Subcutaneous abdominal adipose tissue (tissue), 5 donors: ENCODE measurements at regions not wholly inside any gene's neighbourhood (a gene's known extent, or its start where the extent isn't known, plus 50 kb on each side); places are given as distances from the start of the nearest gene placed in this dataset.

Source experiments
- H3K27ac ChIP-seq: one replicate; pipeline ENCODE4 v1.7.0; 2013; ENCODE audit warnings: low read depth, mild to moderate bottlenecking, inconsistent platforms, low read length, moderate library complexity
- H3K27me3 ChIP-seq, 5 donors: one replicate each; pipeline ENCODE4 v1.7.0; 2013; ENCODE audit warnings: low read length in 5 of 5, inconsistent platforms in 1 of 5; ENCODE audit not compliant: control insufficient read depth in 5 of 5, insufficient read depth in 4 of 5
- H3K36me3 ChIP-seq, 5 donors: one replicate each; pipeline ENCODE4 v1.7.0; 2013; ENCODE audit warnings: low read length in 5 of 5; ENCODE audit not compliant: control insufficient read depth in 5 of 5, insufficient read depth in 5 of 5
- H3K4me1 ChIP-seq, 5 donors: one replicate each; pipeline ENCODE4 v1.7.0; 2013; ENCODE audit warnings: low read length in 5 of 5, mild to moderate bottlenecking in 3 of 5, moderate library complexity in 1 of 5; ENCODE audit not compliant: control insufficient read depth in 5 of 5, insufficient read depth in 5 of 5
- H3K4me3 ChIP-seq, 5 donors: one replicate each; pipeline ENCODE4 v1.7.0; 2013; ENCODE audit warnings: low read length in 5 of 5, low read depth in 1 of 5
- H3K9ac ChIP-seq, 5 donors: one replicate each; pipeline ENCODE4 v1.7.0; 2013; ENCODE audit warnings: low read length in 5 of 5, mild to moderate bottlenecking in 4 of 5, moderate library complexity in 3 of 5
- H3K9me3 ChIP-seq, 5 donors: one replicate each; pipeline ENCODE4 v1.7.0; 2013; ENCODE audit warnings: low read length in 5 of 5; ENCODE audit not compliant: control insufficient read depth in 5 of 5
- donor health status: healthy.
- donor health status: healthy.
- donor health status: healthy.
- donor health status: healthy.
- donor health status: healthy.

GRCh38 chr1:214939180-214939579 is 143.4 kb upstream of the KCNK2 start:
- no peaks in the 10 kb centered on the region for H3K27me3 ChIP-seq
- H3K4me1 ChIP-seq, result no peaks in the 10 kb centered on the region
- no peak overlapping the region for H3K9ac ChIP-seq
- H3K9me3 ChIP-seq, result no peaks in the 10 kb centered on the region
- H3K36me3 ChIP-seq, result no peaks in the 10 kb centered on the region
- no peak overlapping the region for H3K27ac ChIP-seq
- no peak overlapping the region for H3K4me3 ChIP-seq

GRCh38 chr1:214941061-214941460 is 141.5 kb upstream of the KCNK2 start:
- peaks cover 0 to 4% (median 0%) of the 10 kb centered on the region in 5 donors for H3K4me1 ChIP-seq
- H3K27me3 ChIP-seq, result no peaks in the 10 kb centered on the region
- H3K27ac ChIP-seq, result no peak overlapping the region
- no peaks in the 10 kb centered on the region for H3K36me3 ChIP-seq
- H3K9me3 ChIP-seq, result no peaks in the 10 kb centered on the region
- no peak overlapping the region for H3K9ac ChIP-seq
- no peak overlapping the region for H3K4me3 ChIP-seq

- H3K9me3 ChIP-seq, result peaks cover 0 to 3% (median 0%) of the 10 kb centered on the region in 5 donors
- no peak overlapping the region for H3K27ac ChIP-seq
- H3K27me3 ChIP-seq, result no peaks in the 10 kb centered on the region
- H3K36me3 ChIP-seq, result no peaks in the 10 kb centered on the region
- H3K4me3 ChIP-seq, result no peak overlapping the region
- no peak overlapping the region for H3K9ac ChIP-seq
- H3K4me1 ChIP-seq, result peaks cover 0 to 4% (median 0%) of the 10 kb centered on the region in 5 donors
Observed at GRCh38 chr1:214943054-214943453, 139.5 kb upstream of the KCNK2 start.

- no peaks in the 10 kb centered on the region for H3K36me3 ChIP-seq
- peaks cover 0 to 3% (median 0%) of the 10 kb centered on the region in 5 donors for H3K9me3 ChIP-seq
- no peak overlapping the region for H3K4me3 ChIP-seq
- H3K27ac ChIP-seq, result no peak overlapping the region
- H3K27me3 ChIP-seq, result no peaks in the 10 kb centered on the region
- peaks cover 0 to 4% (median 0%) of the 10 kb centered on the region in 5 donors for H3K4me1 ChIP-seq
- no peak overlapping the region for H3K9ac ChIP-seq
Observed at GRCh38 chr1:214946615-214947014, 135.9 kb upstream of the KCNK2 start.

- no peaks in the 10 kb centered on the region for H3K36me3 ChIP-seq
- H3K4me1 ChIP-seq, result peaks cover 0 to 8% (median 6%) of the 10 kb centered on the region in 5 donors
- no peaks in the 10 kb centered on the region for H3K27me3 ChIP-seq
- no peak overlapping the region for H3K27ac ChIP-seq
- H3K9me3 ChIP-seq, result peaks cover 0 to 9% (median 1%) of the 10 kb centered on the region in 5 donors
- no peak overlapping the region for H3K4me3 ChIP-seq
- H3K9ac ChIP-seq, result no peak overlapping the region
Observed at GRCh38 chr1:214952648-214953047, 129.9 kb upstream of the KCNK2 start.

- Histone ChIP-seq H3K4me3 (no peak overlapping the region), H3K27ac (no peak overlapping the region), H3K27me3 (no peaks in the 10 kb centered on the region), H3K9ac (no peak overlapping the region), H3K36me3 (no peaks in the 10 kb centered on the region), H3K9me3 (peaks cover 0 to 9% (median 0%) of the 10 kb centered on the region in 5 donors), H3K4me1 (peaks cover 0 to 12% (median 9%) of the 10 kb centered on the region in 5 donors)
Observed at GRCh38 chr1:214953901-214954616, 128.5 kb upstream of the KCNK2 start.

GRCh38 chr1:214954617-214954949 is 128.0 kb upstream of the KCNK2 start:
- no peaks in the 10 kb centered on the region for H3K36me3 ChIP-seq
- H3K9ac ChIP-seq, result no peak overlapping the region
- no peak overlapping the region for H3K27ac ChIP-seq
- H3K4me3 ChIP-seq, result no peak overlapping the region
- H3K27me3 ChIP-seq, result no peaks in the 10 kb centered on the region
- H3K9me3 ChIP-seq, result peaks cover 0 to 9% (median 0%) of the 10 kb centered on the region in 5 donors
- H3K4me1 ChIP-seq, result peaks cover 0 to 12% (median 9%) of the 10 kb centered on the region in 5 donors

GRCh38 chr1:214957330-214958137 is 125.0 kb upstream of the KCNK2 start:
- no peaks in the 10 kb centered on the region for H3K27me3 ChIP-seq
- H3K9me3 ChIP-seq, result peaks cover 0 to 9% (median 3%) of the 10 kb centered on the region in 5 donors
- peaks cover 0 to 12% (median 9%) of the 10 kb centered on the region in 5 donors for H3K4me1 ChIP-seq
- no peak overlapping the region for H3K9ac ChIP-seq
- no peaks in the 10 kb centered on the region for H3K36me3 ChIP-seq
- H3K27ac ChIP-seq, result no peak overlapping the region
- H3K4me3 ChIP-seq, result peak overlapping the region in 4 of 5 donors; percentile 7 to 46 (median 28)

GRCh38 chr1:214958486-214958885 is 124.1 kb upstream of the KCNK2 start:
- Histone ChIP-seq H3K9me3 (peaks cover 0 to 9% (median 3%) of the 10 kb centered on the region in 5 donors), H3K4me3 (no peak overlapping the region), H3K9ac (no peak overlapping the region), H3K27me3 (no peaks in the 10 kb centered on the region), H3K4me1 (peaks cover 0 to 12% (median 9%) of the 10 kb centered on the region in 5 donors), H3K27ac (no peak overlapping the region), H3K36me3 (no peaks in the 10 kb centered on the region)

GRCh38 chr1:214966346-214966745 is 116.2 kb upstream of the KCNK2 start:
- Histone ChIP-seq H3K27me3 (no peaks in the 10 kb centered on the region), H3K4me1 (peaks cover 0 to 8% (median 0%) of the 10 kb centered on the region in 5 donors), H3K9ac (no peak overlapping the region), H3K27ac (no peak overlapping the region), H3K36me3 (no peaks in the 10 kb centered on the region), H3K9me3 (no peaks in the 10 kb centered on the region), H3K4me3 (no peak overlapping the region)
